WTC11 (cell line): ENCODE measurements at regions not wholly inside any gene's neighbourhood (a gene's known extent, or its start where the extent isn't known, plus 50 kb on each side); places are given as distances from the start of the nearest gene placed in this dataset.

Experiments used
- ESRRA ChIP-seq: sonication (generic); formaldehyde crosslinking; IDR thresholded peaks from 2 replicates; pipeline ENCODE4 v1.8.1; 2022; ENCODE audit warnings: mild to moderate bottlenecking, missing genetic modification reagents, borderline replicate concordance
- FOXK1 ChIP-seq: sonication (generic); formaldehyde crosslinking; IDR thresholded peaks from 2 replicates; pipeline ENCODE4 v1.8.0; 2022; ENCODE audit warnings: mild to moderate bottlenecking, moderate library complexity, missing genetic modification reagents
- ZBTB21 ChIP-seq: sonication (generic); formaldehyde crosslinking; IDR thresholded peaks from 2 replicates; pipeline ENCODE4 v1.8.1; 2023; ENCODE audit warnings: mild to moderate bottlenecking, missing genetic modification reagents, borderline replicate concordance
- ZNF396 ChIP-seq: fragments of 250-450 bp; sonication (Bioruptor Pico); IDR thresholded peaks from 2 replicates; pipeline ENCODE4 v1.8.0; 2021; ENCODE audit warnings: mild to moderate bottlenecking, moderate library complexity, borderline replicate concordance
- TF ChIP-seq, protein P1 (sequence below): fragments of 200-600 bp; IDR thresholded peaks from 2 replicates; pipeline ENCODE4 v1.8.0; 2022; ENCODE audit warnings: antibody characterized with exemption
- TF ChIP-seq, protein P2 (sequence below): sonication (generic); formaldehyde crosslinking; IDR thresholded peaks from 2 replicates; pipeline ENCODE4 v1.8.0; 2022; ENCODE audit warnings: mild to moderate bottlenecking, missing genetic modification reagents
- TF ChIP-seq, protein P3 (sequence below): sonication (generic); formaldehyde crosslinking; IDR thresholded peaks from 2 replicates; pipeline ENCODE4 v1.8.1; 2023; ENCODE audit warnings: mild to moderate bottlenecking, moderate library complexity, missing genetic modification reagents

DNA sequence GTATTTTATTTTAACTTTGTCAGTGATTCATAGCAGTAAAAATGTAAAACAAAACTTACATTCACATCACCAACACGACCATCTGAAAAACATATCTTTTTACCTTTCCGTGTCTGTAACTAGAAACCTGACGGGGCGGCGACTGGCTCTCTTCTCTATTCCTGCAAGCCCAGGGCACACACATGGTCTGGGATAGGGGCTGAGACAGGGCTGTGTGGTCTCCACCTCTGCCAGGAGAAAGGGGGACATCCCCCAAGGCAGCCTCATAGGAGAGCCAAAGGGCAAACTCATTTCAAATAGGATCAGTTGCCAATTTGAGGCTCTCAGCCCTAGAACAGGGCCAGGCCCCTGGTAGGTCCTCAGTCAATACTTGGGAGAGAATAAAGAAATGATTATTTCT lies 359.4 kb downstream of the TCERG1L start:
- no peak for TF ChIP-seq FOXK1 (CRISPR knock-in tag)
- TF ChIP-seq, protein P1, sequence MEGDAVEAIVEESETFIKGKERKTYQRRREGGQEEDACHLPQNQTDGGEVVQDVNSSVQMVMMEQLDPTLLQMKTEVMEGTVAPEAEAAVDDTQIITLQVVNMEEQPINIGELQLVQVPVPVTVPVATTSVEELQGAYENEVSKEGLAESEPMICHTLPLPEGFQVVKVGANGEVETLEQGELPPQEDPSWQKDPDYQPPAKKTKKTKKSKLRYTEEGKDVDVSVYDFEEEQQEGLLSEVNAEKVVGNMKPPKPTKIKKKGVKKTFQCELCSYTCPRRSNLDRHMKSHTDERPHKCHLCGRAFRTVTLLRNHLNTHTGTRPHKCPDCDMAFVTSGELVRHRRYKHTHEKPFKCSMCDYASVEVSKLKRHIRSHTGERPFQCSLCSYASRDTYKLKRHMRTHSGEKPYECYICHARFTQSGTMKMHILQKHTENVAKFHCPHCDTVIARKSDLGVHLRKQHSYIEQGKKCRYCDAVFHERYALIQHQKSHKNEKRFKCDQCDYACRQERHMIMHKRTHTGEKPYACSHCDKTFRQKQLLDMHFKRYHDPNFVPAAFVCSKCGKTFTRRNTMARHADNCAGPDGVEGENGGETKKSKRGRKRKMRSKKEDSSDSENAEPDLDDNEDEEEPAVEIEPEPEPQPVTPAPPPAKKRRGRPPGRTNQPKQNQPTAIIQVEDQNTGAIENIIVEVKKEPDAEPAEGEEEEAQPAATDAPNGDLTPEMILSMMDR: no peak
- TF ChIP-seq, protein P2, sequence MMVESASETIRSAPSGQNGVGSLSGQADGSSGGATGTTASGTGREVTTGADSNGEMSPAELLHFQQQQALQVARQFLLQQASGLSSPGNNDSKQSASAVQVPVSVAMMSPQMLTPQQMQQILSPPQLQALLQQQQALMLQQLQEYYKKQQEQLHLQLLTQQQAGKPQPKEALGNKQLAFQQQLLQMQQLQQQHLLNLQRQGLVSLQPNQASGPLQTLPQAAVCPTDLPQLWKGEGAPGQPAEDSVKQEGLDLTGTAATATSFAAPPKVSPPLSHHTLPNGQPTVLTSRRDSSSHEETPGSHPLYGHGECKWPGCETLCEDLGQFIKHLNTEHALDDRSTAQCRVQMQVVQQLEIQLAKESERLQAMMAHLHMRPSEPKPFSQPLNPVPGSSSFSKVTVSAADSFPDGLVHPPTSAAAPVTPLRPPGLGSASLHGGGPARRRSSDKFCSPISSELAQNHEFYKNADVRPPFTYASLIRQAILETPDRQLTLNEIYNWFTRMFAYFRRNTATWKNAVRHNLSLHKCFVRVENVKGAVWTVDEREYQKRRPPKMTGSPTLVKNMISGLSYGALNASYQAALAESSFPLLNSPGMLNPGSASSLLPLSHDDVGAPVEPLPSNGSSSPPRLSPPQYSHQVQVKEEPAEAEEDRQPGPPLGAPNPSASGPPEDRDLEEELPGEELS (CRISPR knock-in tag): no peak
- TF ChIP-seq, protein P3, sequence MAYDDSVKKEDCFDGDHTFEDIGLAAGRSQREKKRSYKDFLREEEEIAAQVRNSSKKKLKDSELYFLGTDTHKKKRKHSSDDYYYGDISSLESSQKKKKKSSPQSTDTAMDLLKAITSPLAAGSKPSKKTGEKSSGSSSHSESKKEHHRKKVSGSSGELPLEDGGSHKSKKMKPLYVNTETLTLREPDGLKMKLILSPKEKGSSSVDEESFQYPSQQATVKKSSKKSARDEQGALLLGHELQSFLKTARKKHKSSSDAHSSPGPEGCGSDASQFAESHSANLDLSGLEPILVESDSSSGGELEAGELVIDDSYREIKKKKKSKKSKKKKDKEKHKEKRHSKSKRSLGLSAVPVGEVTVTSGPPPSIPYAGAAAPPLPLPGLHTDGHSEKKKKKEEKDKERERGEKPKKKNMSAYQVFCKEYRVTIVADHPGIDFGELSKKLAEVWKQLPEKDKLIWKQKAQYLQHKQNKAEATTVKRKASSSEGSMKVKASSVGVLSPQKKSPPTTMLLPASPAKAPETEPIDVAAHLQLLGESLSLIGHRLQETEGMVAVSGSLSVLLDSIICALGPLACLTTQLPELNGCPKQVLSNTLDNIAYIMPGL (CRISPR knock-in tag): no peak
- TF ChIP-seq ZNF396 (CRISPR knock-in tag): no peak
- TF ChIP-seq ESRRA: no peak
- TF ChIP-seq ZBTB21 (CRISPR knock-in tag): no peak
